ENCODE measurements at regions not wholly inside any gene's neighbourhood (a gene's known extent, or its start where the extent isn't known, plus 50 kb on each side); places are given as distances from the start of the nearest gene placed in this dataset.
"Not testable (repeated sequence)": the region's sequence is repeated elsewhere in the genome, so short reads cannot be mapped to it uniquely, and the experiment has no call there.

- no peak for DNase-seq
These were observed 52.0 kb upstream of the CPM start for GRCh38 chr12:68984796-68985573.

GRCh38 chr12:68997526-68997925 lies 64.6 kb upstream of the CPM start:
- DNase-seq = not testable (repeated sequence)

DNA sequence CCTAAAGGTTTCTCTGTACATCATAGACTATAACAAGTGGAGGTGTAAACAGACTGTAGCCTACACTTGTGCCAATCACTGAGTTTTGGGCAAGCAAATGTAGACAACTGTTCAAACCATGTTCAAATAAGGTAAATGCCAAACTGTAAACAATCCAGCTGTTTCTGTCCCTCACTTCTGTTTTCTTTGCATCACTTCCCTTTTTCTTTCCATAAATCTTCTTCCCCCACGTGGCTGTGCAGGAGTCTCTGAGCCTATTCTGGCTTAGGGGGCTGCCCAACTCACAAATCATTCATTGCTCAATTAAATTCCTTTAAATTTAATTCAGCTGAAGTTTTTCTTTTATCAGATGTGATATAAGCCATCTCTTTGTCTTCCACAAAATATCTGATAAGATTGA lies 65.1 kb upstream of the CPM start:
- no peak for DNase-seq

DNA sequence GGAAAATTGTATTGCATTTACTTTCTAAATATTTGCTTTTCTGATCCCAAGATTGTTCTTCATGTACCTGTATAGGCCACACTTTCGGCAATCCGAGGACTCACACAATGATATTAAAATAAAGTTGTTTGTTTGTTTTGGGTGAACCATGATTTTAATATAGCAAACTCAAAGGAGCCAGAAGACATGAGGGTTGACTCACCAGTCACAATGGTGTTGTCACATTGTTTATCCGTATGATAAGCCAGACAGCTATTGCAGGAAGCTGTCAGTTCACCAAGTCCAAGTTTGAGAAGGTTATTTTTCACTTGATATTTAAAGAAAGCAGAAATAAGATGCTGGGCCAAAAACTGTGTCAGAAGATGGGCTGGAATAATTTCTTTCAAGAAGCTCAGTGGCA lies 67.1 kb upstream of the CPM start:
- DNase-seq = no peak

- no peak for DNase-seq
These were observed 67.7 kb upstream of the CPM start for GRCh38 chr12:69000540-69001243.

DNA sequence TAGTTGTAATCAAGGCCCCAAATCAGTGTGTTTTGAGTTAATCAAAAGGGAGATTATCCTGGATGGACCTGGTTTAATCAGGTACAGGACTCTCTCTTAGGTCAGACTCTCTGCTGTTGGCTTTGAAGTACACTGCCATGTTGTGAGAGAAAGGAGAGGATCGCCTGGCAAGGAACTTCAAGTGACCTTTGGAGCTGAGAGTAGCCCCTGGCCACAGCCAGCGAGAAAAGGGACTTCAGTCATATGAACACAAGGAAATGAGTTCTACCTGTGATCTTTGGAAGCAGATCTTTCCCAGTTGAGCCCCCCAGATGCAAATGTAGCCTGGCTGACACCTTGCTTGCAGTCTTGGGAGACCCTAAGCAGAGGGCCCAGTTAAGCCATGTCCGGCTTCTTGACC lies 68.3 kb upstream of the CPM start:
- no peak for DNase-seq

DNA sequence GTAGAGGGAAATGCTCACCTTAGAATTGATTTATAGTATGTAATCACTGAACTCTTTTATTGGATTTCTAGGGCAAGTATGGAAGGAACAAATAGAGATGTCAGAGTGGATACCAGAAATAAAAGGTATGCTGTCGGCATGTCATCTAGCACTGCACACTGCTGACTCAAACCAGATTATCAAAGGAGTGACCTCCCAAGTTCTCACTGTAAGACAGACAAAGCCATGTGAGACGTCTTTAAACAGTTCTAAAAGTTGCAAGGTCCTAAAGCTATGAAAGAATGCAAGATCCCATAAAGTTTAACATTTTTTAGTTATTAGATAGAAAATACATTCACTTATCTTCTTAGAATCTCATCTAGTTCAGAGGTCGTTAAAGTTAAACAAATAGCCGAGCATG lies 70.0 kb upstream of the CPM start:
- no peak for DNase-seq

DNA sequence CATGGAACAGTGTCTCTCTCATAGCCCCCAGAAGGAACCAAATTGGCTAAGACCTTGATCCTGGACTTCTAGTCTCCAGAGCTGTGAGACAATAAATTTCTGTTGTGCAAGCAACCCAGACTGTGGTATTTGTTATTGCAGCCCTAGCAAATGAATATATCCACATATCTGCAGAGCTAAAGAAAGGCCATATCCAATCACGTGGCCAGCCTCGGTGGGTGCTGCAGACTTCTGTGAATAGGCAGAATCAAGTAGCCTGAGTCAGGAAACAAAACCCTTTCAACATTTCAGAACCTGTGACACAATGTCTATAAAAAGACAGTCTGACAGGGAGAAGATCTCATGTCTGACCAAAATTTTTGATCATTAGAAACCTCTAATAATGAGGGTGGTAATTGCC lies 71.0 kb upstream of the CPM start:
- DNase-seq = no peak

DNA sequence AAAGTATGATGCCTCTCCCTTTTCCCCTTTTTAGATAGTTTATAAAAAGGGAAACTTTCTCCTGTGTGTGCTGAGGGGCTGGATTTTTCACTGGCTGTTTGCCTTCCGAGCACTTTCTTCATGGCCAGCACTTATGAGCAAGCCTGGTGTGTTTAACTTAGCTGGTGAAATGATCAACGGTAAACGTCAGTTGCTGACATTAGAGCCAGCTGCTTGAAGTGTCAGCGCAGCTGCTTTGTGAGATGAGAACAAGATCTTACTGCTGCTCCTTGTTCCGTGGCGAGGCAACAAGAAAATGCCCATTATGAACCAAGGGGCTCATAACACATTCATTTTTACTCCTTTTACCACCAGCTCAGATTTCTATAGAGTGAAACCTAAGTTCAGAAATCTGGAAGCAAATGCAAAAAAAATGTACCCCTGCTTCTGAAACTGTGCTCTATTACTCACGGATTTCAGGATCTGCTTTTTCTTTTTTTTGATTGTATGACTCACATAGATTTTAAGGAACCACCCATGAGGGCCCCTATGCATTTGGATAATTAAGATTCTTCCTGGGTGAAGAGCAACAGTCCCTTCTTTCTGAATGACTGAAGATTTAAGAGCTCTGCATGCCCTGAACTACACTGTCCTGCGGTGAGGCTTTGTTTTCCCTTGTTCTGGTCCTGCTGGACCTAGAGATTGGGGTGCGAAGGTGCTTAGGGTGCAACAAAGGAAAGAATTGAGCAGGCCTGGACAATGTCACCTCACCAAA lies 74.3 kb upstream of the CPM start:
- DNase-seq = peak; percentile 57

- no peak for DNase-seq
These were observed 74.9 kb upstream of the CPM start for GRCh38 chr12:69007855-69008351.

DNA sequence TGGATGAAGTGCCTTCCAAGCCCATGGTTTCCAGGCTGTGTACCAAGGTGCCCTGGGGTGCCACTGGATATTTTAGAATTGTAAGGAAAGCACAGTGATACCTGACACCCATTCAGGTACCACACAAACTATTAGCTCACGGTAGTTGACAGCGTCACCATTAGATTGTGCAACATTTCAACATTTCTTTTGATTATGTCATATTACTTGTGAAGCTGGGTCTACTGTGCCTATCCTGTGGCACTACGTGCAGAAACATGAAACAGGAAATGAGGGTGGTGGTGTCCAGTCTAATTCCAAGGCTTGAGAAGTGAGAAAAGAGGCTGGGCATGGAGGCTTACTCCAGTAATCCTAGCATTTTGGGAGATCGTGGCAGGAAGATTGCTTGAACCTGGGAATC lies 75.5 kb upstream of the CPM start:
- DNase-seq = peak; percentile 28

DNA sequence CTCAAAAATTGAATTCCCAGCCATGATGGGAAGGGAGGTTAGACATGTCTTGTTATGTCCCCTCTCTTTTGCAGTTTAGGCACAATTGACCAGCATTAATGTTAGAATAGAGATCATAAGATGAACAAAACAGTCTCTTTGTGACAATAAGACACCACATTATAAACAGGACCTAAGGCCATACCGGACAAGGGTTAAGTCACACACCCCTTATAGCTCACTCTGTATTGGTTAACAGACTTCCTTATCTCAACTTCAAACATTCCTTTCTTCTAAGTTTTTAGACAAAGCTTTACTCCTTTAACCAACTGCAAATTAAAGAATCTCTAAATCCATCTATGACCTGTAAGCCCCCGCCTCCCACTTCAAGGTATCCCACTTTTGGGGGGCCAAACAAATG lies 81.1 kb upstream of the CPM start:
- DNase-seq = no peak

DNA sequence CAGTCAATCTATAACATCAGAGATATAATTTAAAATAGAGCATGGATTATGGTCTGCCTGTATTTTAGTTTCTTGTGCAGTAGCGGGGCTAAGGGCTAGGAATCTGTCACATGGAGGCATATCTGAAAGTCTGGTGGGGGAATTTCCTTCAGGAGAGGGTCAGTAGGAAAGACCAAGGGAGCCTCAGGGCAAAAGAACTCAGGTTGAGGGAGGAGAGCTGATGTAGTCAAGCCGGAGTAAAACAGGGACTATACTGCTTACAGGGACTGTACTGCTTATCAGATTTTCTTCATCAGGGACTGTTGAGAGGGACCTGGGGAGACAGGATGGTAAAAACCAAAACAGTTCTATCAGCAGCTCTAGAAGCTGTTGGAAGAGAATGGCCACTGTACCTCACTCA lies 82.0 kb upstream of the CPM start:
- DNase-seq = no peak

DNA sequence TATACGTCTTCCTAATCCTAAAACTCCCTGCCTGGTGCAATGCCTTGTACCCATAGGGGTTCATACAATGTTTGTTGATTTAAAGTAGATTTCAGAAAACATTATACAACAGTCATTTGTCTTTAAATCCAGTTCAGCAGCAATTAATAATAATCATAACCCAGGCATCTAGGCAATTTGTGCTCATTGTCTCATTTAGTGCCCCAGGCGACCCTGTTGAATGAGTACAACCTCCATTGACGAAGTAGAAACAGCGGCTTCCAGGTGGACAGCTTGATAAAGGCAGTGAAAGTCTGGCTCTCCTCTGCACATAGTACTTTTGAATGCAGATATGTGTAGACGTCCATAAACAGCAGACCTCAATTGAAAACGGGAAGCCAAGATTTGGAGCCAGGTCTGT lies 82.9 kb upstream of the CPM start:
- DNase-seq = no peak

- DNase-seq = no peak
These were observed 86.1 kb upstream of the CPM start for GRCh38 chr12:69019082-69019481.

- no peak for DNase-seq
These were observed 86.9 kb upstream of the CPM start for GRCh38 chr12:69019910-69020309.

- DNase-seq = no peak
These were observed 89.7 kb upstream of the CPM start for GRCh38 chr12:69022674-69023073.

DNA sequence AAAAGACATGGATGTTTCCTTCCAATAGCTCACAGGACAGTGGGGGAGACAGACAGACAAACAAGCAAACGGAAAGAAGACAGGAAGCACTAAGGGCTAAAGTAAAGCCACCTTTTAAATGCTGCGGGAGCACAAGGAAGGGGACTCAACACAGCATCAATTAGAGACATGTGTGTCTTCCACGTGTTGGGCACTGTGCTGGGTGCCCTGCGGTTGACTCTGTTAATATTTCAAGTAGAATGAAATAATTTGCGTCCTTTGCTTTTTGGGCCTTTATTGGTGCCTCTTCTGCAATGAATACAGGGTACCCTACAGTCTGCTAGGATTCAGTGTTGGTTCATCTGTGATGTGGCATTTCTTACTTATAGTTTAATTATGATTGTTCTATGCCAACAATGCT lies 90.9 kb upstream of the CPM start:
- no peak for DNase-seq

DNA sequence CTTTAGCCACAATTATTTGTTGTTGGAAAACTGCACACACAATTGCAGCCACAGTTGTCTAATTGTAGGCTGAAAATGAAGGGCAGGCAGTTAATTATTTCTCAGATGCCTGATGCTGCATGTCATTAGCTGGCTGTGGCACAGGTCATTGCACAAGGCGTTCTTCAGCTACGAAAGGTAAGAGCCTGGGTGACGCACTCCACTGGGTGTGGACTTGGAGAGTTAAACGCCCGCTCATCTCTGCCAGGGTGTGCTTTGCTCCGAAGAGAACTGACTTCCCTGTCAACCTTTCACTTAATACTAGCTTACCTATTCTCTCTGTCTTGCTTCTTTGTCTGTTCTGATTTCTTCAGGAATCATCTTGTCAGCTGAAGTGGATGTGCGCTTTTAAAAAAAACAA lies 91.4 kb upstream of the CPM start:
- DNase-seq = no peak

DNA sequence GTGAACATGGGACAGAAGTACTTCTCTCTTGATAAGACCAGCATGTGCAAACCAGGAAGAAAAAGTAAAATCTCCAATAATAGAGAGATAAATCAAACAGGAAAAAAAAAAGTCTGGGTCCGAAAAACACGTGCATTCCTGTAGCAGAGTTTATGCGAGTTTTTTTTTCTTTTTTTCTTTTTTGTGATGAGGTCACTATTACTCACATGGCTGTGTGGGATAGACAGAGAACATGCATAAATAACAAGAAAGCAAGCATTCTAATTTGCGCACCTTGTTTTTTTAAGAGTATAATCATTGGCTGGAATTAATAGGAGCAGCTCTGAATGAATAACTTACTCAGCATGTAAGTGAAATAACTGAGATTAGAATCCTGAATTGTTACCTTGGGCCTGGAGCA lies 91.9 kb upstream of the CPM start:
- no peak for DNase-seq

DNA sequence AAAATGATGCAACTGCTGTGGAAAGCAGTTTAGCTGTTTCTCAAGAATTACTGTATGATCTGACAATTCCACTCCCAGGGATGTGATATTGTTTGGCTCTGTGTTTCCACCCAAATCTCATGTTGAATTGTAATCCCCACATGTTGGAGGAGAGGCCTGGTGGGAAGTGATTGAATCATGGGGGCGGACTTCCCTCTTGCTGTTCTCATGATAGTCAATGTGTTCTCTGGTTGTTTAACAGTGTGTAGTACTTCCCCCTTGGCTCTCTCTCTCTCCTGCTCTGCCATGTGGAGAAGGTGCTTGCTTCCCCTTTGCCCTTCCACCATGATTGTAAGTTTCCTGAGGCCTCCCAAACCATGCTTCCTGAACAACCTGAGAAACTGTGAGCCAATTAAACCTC lies 93.4 kb upstream of the CPM start:
- no peak for DNase-seq

GRCh38 chr12:69027411-69027881 lies 94.5 kb upstream of the CPM start:
- DNase-seq = no peak

DNA sequence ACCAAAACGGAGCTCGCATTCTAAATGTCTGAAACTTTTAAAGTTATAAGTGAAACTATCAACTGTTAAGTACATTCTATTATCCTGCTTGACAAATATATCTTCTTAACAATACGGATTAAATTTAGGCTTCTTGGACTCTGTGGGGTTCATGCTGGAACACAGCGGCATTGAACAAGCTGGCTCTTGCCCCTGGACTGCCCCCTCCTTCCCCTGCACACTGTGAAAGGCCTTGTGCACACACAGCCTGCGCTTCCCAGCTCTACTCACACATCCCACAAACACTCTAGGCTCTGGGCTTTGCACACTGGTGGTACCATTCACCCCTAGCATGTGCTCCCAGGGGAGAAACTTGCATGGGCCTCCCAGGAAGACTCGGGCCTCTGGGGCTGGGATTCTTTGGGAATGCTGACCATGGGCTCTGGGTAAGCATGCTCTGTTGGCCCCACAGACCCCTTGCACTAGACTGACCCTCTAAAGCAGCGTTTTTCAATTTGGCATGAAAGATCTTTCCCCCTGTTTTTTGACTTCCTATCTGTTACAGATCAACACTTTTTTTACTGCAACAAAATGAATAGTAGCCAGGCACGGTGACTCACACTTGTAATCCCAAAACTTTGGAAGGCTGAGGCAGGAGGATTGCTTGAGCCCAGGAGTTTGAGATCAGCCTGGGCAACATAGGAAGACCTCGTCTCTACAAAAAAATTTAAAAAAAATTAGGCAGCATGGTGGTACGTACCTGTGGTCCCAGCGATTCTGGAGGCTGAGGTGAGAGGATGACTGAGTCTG lies 96.2 kb upstream of the CPM start:
- DNase-seq = no peak

Data from NCI-H1436 treated with DMSO at 0.1 percent for 48 hours (cell line).